ENCODE measurements at regions not wholly inside any gene's neighbourhood (a gene's known extent, or its start where the extent isn't known, plus 50 kb on each side); places are given as distances from the start of the nearest gene placed in this dataset.

GRCh38 chr18:29271501-29271900, 1094.6 kb upstream of the CDH2 start:
- TF ChIP-seq MTA3 (IDR thresholded peaks at IDR 0.05; ENCODE audit: borderline replicate concordance, low read length) (no peak), TARDBP (IDR thresholded peaks at IDR 0.05; ENCODE audit: borderline replicate concordance) (no peak)
